Karpas-422 (cell line): ENCODE measurements at regions not wholly inside any gene's neighbourhood (a gene's known extent, or its start where the extent isn't known, plus 50 kb on each side); places are given as distances from the start of the nearest gene placed in this dataset.
"Not testable (repeated sequence)": the region's sequence is repeated elsewhere in the genome, so short reads cannot be mapped to it uniquely, and the experiment has no call there.

Experiments used
- DNase-seq: peaks from one replicate; pipeline ENCODE4 v3.0.0-alpha.2; 2015
- H2AFZ ChIP-seq: fragments of 200-600 bp; sonication (generic); 2 replicates; pipeline ENCODE4 v1.6.1; 2014; ENCODE audit warnings: antibody characterized with exemption, low read length, mixed read lengths
- H3K27ac ChIP-seq: fragments of 200-600 bp; sonication (generic); 2 replicates; pipeline ENCODE4 v1.5.1; 2014; ENCODE audit warnings: mild to moderate bottlenecking, low read length, moderate library complexity
- H3K27me3 ChIP-seq: fragments of 200-600 bp; sonication (generic); 2 replicates; pipeline ENCODE4 v1.6.1; 2014; ENCODE audit warnings: low read length, mixed read lengths
- H3K36me3 ChIP-seq: fragments of 200-600 bp; sonication (generic); 2 replicates; pipeline ENCODE4 v1.6.1; 2014; ENCODE audit warnings: low read length, mixed read lengths; ENCODE audit not compliant: insufficient read depth
- H3K4me1 ChIP-seq: fragments of 200-600 bp; sonication (generic); 2 replicates; pipeline ENCODE4 v1.6.1; 2014; ENCODE audit warnings: mild to moderate bottlenecking, low read length, mixed read lengths
- H3K4me2 ChIP-seq: fragments of 200-600 bp; sonication (generic); 2 replicates; pipeline ENCODE4 v1.6.1; 2014; ENCODE audit warnings: low read length, low read depth, mild to moderate bottlenecking; ENCODE audit not compliant: poor library complexity, severe bottlenecking
- H3K4me3 ChIP-seq: fragments of 200-600 bp; sonication (generic); 2 replicates; pipeline ENCODE4 v1.5.1; 2014; ENCODE audit warnings: mild to moderate bottlenecking, antibody characterized with exemption, low read length, mixed read lengths
- H3K79me2 ChIP-seq: fragments of 200-600 bp; sonication (generic); 2 replicates; pipeline ENCODE4 v1.6.1; 2014; ENCODE audit warnings: mild to moderate bottlenecking, low read length, mixed read lengths
- H3K9ac ChIP-seq: fragments of 200-600 bp; sonication (generic); 2 replicates; pipeline ENCODE4 v1.6.0; 2014; ENCODE audit warnings: low read length
- H3K9me2 ChIP-seq: fragments of 200-600 bp; sonication (generic), shearing (Covaris generic); replicated peaks from 2 replicates; pipeline ENCODE4 v1.6.0; 2014; ENCODE audit warnings: mild to moderate bottlenecking, low read length, moderate library complexity; ENCODE audit not compliant: insufficient read depth
- H3K9me3 ChIP-seq: fragments of 300-700, 200-600 bp; sonication (generic); 2 replicates; pipeline ENCODE4 v1.6.1; 2014; ENCODE audit warnings: low read length, mixed read lengths
- H4K20me1 ChIP-seq: fragments of 200-600 bp; sonication (generic); 2 replicates; pipeline ENCODE4 v1.6.1; 2014; ENCODE audit warnings: mild to moderate bottlenecking, antibody characterized with exemption, low read length, low read depth; ENCODE audit not compliant: insufficient read depth

- H3K4me1 ChIP-seq, H3K27me3 ChIP-seq, H3K9me3 ChIP-seq, H3K9me2 ChIP-seq, H3K79me2 ChIP-seq, H3K27ac ChIP-seq, H3K36me3 ChIP-seq, H2AFZ ChIP-seq, DNase-seq, H4K20me1 ChIP-seq, H3K4me3 ChIP-seq, H3K4me2 ChIP-seq, H3K9ac ChIP-seq: not testable (repeated sequence)
Measured at GRCh38 chrX:3838754-3839153, 125.3 kb upstream of the PRKX start.

- not testable (repeated sequence) for H3K9ac ChIP-seq, H3K9me3 ChIP-seq, H3K27ac ChIP-seq, H3K79me2 ChIP-seq, H3K4me3 ChIP-seq, H2AFZ ChIP-seq, H3K36me3 ChIP-seq, H4K20me1 ChIP-seq, H3K9me2 ChIP-seq, DNase-seq, H3K27me3 ChIP-seq, H3K4me2 ChIP-seq, H3K4me1 ChIP-seq
Measured at GRCh38 chrX:3837958-3838643, 124.7 kb upstream of the PRKX start.

DNA sequence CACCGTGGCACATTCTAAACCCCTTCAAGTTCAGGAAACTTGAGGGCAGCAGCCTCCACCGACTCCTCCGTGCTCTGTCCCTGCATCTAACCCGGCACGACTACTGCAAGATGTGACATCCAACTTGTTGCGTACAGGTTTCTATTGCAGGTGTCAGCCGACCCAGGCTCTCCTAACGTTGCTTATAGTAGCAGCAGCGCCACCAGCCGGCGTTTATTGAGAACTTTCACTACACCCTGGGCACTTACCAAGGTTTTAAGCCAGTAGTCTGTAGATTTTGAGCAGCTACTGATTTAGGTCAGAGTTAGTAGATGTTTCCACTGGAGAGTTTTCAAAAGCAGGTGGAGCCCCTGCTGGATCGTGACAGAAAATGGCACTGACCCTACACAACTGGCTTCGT is 123.8 kb upstream of the PRKX start:
- not testable (repeated sequence) for H3K9me3 ChIP-seq, H2AFZ ChIP-seq, H3K9me2 ChIP-seq, H3K4me1 ChIP-seq, H4K20me1 ChIP-seq, H3K4me2 ChIP-seq, H3K27me3 ChIP-seq, H3K4me3 ChIP-seq, H3K27ac ChIP-seq, H3K79me2 ChIP-seq, H3K36me3 ChIP-seq, H3K9ac ChIP-seq, DNase-seq

- not testable (repeated sequence) for H3K4me3 ChIP-seq, H3K27me3 ChIP-seq, H3K4me1 ChIP-seq, DNase-seq, H2AFZ ChIP-seq, H3K36me3 ChIP-seq, H3K4me2 ChIP-seq, H3K27ac ChIP-seq, H3K79me2 ChIP-seq, H4K20me1 ChIP-seq, H3K9ac ChIP-seq, H3K9me2 ChIP-seq, H3K9me3 ChIP-seq
Measured at GRCh38 chrX:3833761-3834542, 120.5 kb upstream of the PRKX start.

- H3K4me1 ChIP-seq, H3K4me3 ChIP-seq, H3K9me2 ChIP-seq, H3K9me3 ChIP-seq, H4K20me1 ChIP-seq, H3K4me2 ChIP-seq, H2AFZ ChIP-seq, H3K36me3 ChIP-seq, DNase-seq, H3K27me3 ChIP-seq, H3K79me2 ChIP-seq, H3K9ac ChIP-seq, H3K27ac ChIP-seq: not testable (repeated sequence)
Measured at GRCh38 chrX:3830020-3830419, 116.6 kb upstream of the PRKX start.

DNA sequence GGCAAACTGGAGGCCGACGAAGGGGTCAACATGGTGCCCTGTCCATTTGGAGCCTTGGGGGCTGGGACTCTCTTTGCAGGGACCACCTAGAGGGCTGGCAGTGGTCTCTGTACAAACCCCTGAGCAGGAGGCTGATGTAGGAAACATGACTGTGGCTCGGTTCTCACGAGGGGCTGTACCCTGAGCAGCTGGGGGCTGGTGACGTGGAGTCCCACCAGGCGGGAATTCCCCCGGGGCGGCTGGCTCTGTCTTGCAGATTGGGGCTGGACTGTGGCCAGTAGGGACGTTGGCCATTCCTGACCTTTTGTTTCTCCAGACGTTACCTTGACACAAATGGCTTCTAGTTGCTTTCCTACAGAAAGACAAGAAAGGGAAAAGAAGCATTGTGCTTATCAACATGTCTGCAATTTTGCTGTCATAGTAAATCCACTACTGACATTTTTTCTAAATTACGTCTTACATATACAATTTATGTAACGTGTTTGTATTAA is 115.6 kb upstream of the PRKX start:
- not testable (repeated sequence) for H3K27ac ChIP-seq, H3K9me2 ChIP-seq, H3K36me3 ChIP-seq, H3K79me2 ChIP-seq, H3K27me3 ChIP-seq, DNase-seq, H3K9me3 ChIP-seq, H2AFZ ChIP-seq, H4K20me1 ChIP-seq, H3K4me1 ChIP-seq, H3K4me2 ChIP-seq, H3K9ac ChIP-seq, H3K4me3 ChIP-seq

DNA sequence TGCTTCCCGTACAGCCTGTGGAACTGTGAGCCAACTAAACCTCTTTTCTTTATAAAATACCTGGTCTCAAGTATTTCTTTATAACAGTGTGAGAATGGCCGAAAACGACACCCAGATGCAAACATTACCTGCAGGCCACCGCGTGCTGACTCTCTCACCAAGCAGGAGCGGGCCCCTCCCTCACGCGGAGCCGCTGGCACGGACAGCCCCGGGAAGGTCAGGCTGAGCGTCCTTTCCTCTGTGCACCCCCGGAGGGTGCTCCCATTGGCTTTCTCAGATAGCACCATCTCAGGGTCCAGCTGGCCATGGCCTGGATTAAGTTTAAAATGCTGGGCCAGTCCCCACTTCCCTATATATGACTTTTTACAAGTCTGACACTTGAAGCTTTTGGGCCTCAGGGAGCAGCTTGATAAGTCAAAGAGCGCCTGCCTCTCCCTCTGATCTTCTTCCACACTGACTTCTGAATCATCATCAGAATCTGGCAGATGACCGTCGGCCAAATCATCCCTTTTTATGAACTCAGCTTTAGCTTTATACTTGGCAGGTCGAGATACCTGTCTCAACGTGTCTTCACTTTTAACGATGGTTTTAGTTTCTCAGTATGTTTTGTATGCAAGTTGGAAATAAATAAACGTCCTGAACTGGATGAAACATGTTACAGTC is 115.1 kb upstream of the PRKX start:
- H3K36me3 ChIP-seq, H3K9me3 ChIP-seq, H2AFZ ChIP-seq, H3K27ac ChIP-seq, H3K27me3 ChIP-seq, H3K4me3 ChIP-seq, H3K4me2 ChIP-seq, H3K9me2 ChIP-seq, H3K9ac ChIP-seq, H3K4me1 ChIP-seq, H4K20me1 ChIP-seq, H3K79me2 ChIP-seq, DNase-seq: not testable (repeated sequence)

DNA sequence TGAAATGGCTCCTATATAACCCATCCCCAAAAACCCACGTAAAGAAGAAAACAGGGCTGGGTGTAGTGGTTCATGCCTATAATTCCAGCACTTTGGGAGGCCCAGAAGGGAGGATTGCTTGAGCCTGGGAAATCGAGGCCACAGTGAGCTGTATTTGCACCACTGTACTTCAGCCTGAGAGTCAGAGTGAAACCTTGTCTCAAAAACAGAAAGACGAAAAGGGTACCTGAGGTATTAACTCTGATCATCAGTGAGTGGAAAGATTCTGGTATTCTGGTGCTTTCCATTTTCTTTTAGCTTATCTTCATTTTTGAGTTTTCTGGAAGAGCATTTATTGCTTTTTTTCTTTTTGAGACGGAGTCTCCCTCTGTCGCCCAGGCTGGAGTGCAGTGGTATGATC is 110.6 kb upstream of the PRKX start:
- H3K27me3 ChIP-seq, DNase-seq, H3K4me3 ChIP-seq, H3K9me2 ChIP-seq, H2AFZ ChIP-seq, H4K20me1 ChIP-seq, H3K9me3 ChIP-seq, H3K4me1 ChIP-seq, H3K9ac ChIP-seq, H3K4me2 ChIP-seq, H3K27ac ChIP-seq: not testable (repeated sequence)
- Histone ChIP-seq H3K36me3 (peaks cover 16% of the 10 kb centered on the region; the same call in 1 of the 2 replicates), H3K79me2 (peaks cover 13% of the 10 kb centered on the region)
